Esophagus muscularis mucosa (tissue), 4 donors: ENCODE measurements at regions not wholly inside any gene's neighbourhood (a gene's known extent, or its start where the extent isn't known, plus 50 kb on each side); places are given as distances from the start of the nearest gene placed in this dataset.

Experiments
- DNase-seq: peaks from one replicate; pipeline ENCODE4 v3.0.0-alpha.2; 2017; ENCODE audit errors: extremely low spot score
- H3K27ac ChIP-seq, 4 donors: fragments of 200-600 bp; sonication (generic); replicated peaks in 1 of 4; 1 replicate in 3 of 4; 2 replicates in 1 of 4; pipeline ENCODE4 v1.5.1; 2016 to 2019; ENCODE audit warnings: mild to moderate bottlenecking in 1 of 4
- H3K27me3 ChIP-seq, 4 donors: fragments of 200-600 bp; sonication (generic); one replicate each; pipeline versions ENCODE4 v1.5.1 to v1.6.0; 2016 to 2019
- H3K36me3 ChIP-seq, 4 donors: fragments of 200-600 bp; sonication (generic); one replicate each; pipeline ENCODE4 v1.5.1; 2016 to 2019
- H3K4me1 ChIP-seq, 4 donors: fragments of 200-600 bp; sonication (generic); one replicate each; pipeline ENCODE4 v1.5.1; 2016 to 2019
- H3K4me3 ChIP-seq, 4 donors: fragments of 200-600 bp; sonication (generic); 1 replicate in 2 of 4; 2 replicates in 2 of 4; pipeline ENCODE4 v1.5.1; 2016 to 2019; ENCODE audit warnings: mild to moderate bottlenecking in 4 of 4, moderate library complexity in 1 of 4
- H3K9me3 ChIP-seq, 4 donors: fragments of 200-600 bp; sonication (generic); 1 replicate in 3 of 4; 2 replicates in 1 of 4; pipeline ENCODE4 v1.5.1; 2016 to 2019
- EP300 ChIP-seq: sonication (generic); formaldehyde crosslinking; IDR thresholded peaks from one replicate; pipeline ENCODE4 v1.6.1; 2017; ENCODE audit warnings: antibody characterized with exemption
- POLR2A ChIP-seq: fragments of 450-650 bp; IDR thresholded peaks from one replicate; pipeline ENCODE4 v1.6.1; 2017; ENCODE audit warnings: antibody characterized with exemption, moderate library complexity, mild to moderate bottlenecking, low read depth
- POLR2AphosphoS5 ChIP-seq, 2 donors: sonication (generic); formaldehyde crosslinking; IDR thresholded peaks; one replicate each; pipeline ENCODE4 v1.6.1; 2017; ENCODE audit warnings: antibody characterized with exemption in 2 of 2
- WGBS: methylation state at CpG from one replicate; pipeline ENCODE4 v1.1.5; 2018; 5-methylcytosine and 5-hydroxymethylcytosine counted together
- intact Hi-C: fragments of 100-400 bp; cut with DNase I; formaldehyde crosslinking; loops from one replicate; pipeline ENCODE4 v1.15.1; 2023
- TF ChIP-seq, protein P1 (sequence below), 3 experiments: fragments of 200-600 bp in 2 of 3; fragments of 450-650 bp in 1 of 3; sonication (generic) in 2 of 3; IDR thresholded peaks; one replicate each; pipeline ENCODE4 v1.5.1; 2017 to 2019; ENCODE audit warnings: antibody characterized with exemption in 3 of 3, mild to moderate bottlenecking in 2 of 3, moderate library complexity in 1 of 3

DNA sequence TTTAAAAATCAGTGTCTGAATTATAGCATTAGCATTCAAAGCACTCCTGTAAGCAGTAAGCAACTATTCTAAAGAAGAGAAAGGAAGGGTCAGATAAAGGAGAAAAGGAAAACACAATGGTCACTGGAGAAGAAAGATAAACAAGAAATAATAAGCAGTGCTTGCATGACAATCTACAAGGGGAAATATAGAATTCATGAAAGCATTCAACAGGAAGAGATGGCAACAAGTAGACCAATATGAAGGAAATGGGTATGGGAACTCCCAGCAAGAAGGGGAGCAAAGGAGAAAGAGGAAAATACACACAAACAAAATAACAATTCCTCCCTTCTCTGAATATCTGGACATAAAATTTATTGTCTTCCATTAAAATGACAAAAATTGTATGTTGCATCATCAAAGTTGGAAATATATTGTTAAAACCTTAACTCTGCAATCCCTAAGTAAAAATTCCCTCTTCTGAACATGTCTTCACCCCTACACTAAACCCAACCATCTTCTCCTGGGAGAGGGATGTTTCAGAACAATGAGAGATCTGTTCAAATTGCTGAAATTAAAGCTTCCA is 206.3 kb upstream of the SAMSN1 start:
- Histone ChIP-seq H3K9me3 (no peaks in the 10 kb centered on the region), H3K27ac (no peak overlapping the region), H3K4me1 (no peaks in the 10 kb centered on the region), H3K36me3 (no peaks in the 10 kb centered on the region), H3K27me3 (no peaks in the 10 kb centered on the region), H3K4me3 (no peak overlapping the region)
- intact Hi-C loops, result no loop called here
- DNase-seq, result no peak
- no peak for TF ChIP-seq EP300

DNA sequence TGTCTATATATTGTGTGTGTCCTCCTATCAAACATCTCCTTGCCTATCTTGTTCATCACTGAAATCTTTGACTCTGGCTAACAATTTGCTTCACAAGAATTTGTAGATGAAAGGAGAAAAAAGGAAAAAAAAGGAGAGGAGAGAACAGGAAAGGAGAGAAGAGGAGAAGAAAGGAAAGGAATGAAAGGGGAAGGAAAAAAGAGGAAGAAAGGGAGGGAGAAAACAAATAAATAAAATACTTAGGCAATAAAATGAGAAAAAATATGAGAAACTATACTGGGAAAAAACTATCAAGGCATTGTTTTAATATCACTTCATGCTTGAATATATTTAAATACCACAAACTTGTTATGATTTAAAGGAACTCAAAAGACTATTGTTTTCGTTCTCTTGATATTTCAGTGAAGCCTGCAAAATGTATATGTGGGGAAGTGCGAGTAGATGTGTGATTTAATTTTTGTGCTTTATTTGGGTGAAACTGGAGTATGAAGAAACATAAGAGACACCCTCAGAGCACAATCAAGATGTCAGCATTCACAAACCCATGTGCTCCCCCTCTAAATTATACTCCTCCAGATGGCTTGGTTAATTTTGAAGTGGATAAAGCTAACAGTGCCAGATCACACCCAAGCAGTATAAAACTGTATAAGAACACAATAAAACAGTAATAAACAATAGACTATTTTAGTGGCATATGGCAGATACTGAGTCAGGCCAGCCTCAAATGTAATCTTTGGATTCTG is 205.7 kb upstream of the SAMSN1 start:
- Histone ChIP-seq H3K4me3 (no peak overlapping the region), H3K9me3 (no peaks in the 10 kb centered on the region), H3K27me3 (no peaks in the 10 kb centered on the region), H3K4me1 (no peaks in the 10 kb centered on the region), H3K36me3 (no peaks in the 10 kb centered on the region), H3K27ac (no peak overlapping the region)
- intact Hi-C loops, result no loop called here
- 58% methylated on average over 2 of the region's 2 CpGs for WGBS
- no peak for DNase-seq
- TF ChIP-seq, protein P1, sequence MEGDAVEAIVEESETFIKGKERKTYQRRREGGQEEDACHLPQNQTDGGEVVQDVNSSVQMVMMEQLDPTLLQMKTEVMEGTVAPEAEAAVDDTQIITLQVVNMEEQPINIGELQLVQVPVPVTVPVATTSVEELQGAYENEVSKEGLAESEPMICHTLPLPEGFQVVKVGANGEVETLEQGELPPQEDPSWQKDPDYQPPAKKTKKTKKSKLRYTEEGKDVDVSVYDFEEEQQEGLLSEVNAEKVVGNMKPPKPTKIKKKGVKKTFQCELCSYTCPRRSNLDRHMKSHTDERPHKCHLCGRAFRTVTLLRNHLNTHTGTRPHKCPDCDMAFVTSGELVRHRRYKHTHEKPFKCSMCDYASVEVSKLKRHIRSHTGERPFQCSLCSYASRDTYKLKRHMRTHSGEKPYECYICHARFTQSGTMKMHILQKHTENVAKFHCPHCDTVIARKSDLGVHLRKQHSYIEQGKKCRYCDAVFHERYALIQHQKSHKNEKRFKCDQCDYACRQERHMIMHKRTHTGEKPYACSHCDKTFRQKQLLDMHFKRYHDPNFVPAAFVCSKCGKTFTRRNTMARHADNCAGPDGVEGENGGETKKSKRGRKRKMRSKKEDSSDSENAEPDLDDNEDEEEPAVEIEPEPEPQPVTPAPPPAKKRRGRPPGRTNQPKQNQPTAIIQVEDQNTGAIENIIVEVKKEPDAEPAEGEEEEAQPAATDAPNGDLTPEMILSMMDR (IDR thresholded peaks at IDR 0.05), result no peak
- TF ChIP-seq POLR2AphosphoS5 (IDR thresholded peaks at IDR 0.05), result no peak
- TF ChIP-seq POLR2A, result no peak
- no peak for TF ChIP-seq EP300

DNA sequence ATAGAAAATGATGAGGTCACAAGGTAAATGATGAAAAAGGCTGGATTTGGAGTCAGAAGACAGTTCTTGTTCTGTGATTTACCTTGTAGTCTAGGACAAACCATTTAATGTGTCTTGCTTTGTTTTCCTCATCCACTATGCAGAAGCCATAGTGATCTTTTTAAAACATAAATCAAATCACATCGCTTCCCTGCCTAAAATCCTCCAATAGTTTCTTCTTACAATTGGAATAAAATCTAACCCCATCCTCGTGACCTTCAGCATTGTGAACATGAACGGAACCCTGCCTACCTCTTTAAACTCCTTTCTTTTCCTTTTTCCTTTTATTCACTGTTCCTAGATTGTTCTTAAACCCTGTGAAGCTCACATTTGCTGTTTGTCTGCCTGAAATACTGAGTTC is 204.9 kb upstream of the SAMSN1 start:
- no peak overlapping the region for H3K4me3 ChIP-seq
- no peaks in the 10 kb centered on the region for H3K36me3 ChIP-seq
- TF ChIP-seq POLR2AphosphoS5 (IDR thresholded peaks at IDR 0.05), result no peak
- TF ChIP-seq, protein P1 (IDR thresholded peaks at IDR 0.05), result no peak
- no peak for TF ChIP-seq EP300
- no peak for TF ChIP-seq POLR2A
- no peaks in the 10 kb centered on the region for H3K9me3 ChIP-seq
- no peaks in the 10 kb centered on the region for H3K4me1 ChIP-seq
- no peak overlapping the region for H3K27ac ChIP-seq
- no peak for DNase-seq
- intact Hi-C loops, result no loop called here
- H3K27me3 ChIP-seq, result no peaks in the 10 kb centered on the region
- 89% methylated on average over 3 of the region's 3 CpGs for WGBS

DNA sequence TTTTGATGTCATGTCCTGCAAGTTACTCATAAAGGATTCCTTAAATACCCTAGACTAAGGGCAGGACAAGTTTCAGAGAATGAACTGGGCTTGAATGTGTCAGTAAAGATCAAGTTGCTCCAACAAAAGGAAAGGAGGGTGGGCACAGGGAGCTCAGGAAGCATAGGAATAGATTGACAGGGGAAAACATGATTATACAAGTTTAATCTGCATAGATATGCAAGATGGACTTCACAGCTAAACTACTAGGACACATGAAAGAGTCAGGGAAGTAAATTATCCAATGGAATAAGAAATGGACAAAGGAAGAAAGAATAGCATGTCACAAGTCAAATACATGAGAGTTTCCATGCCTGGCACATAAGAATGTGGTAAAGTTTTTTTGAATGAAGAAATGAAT is 203.9 kb upstream of the SAMSN1 start:
- no peaks in the 10 kb centered on the region for H3K4me1 ChIP-seq
- intact Hi-C loops, result no loop called here

DNA sequence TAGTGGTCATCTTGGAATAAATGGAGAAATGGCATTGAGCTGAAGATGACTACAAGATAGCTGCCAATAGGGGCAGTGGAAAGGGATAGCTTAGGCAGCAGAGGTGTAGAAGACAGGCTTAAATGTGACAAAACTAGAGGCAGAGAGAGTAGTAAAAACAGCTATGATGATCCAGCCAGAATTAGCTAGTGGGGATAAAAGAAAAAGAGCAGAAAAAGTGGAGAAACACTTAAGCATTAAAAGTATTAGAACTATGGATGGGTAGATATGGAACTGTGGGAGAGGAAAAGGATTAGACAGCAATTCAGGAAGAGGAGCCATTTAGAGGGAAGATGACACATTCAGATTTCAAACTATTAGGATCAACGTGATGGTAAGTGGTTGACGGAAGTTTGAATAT is 202.5 kb upstream of the SAMSN1 start:
- intact Hi-C loops, result no loop called here
- WGBS, result 76% methylated on average over 2 of the region's 2 CpGs
- no peak overlapping the region for H3K27ac ChIP-seq

More for the DNA sequence above, 203.9 kb upstream of the SAMSN1 start:
- Histone ChIP-seq H3K36me3 (no peaks in the 10 kb centered on the region), H3K9me3 (no peaks in the 10 kb centered on the region), H3K27me3 (no peaks in the 10 kb centered on the region), H3K4me3 (no peak overlapping the region), H3K27ac (no peak overlapping the region)
- TF ChIP-seq, protein P1 (IDR thresholded peaks at IDR 0.05), result no peak
- TF ChIP-seq POLR2AphosphoS5 (IDR thresholded peaks at IDR 0.05) (no peak), EP300 (no peak), POLR2A (no peak)
- DNase-seq, result no peak

More for the DNA sequence above, 202.5 kb upstream of the SAMSN1 start:
- no peaks in the 10 kb centered on the region for H3K27me3 ChIP-seq
- DNase-seq, result no peak
- no peak for TF ChIP-seq POLR2A
- TF ChIP-seq EP300, result no peak
- TF ChIP-seq, protein P1 (IDR thresholded peaks at IDR 0.05), result no peak
- no peak for TF ChIP-seq POLR2AphosphoS5 (IDR thresholded peaks at IDR 0.05)
- no peaks in the 10 kb centered on the region for H3K36me3 ChIP-seq
- H3K4me3 ChIP-seq, result no peak overlapping the region
- H3K4me1 ChIP-seq, result no peaks in the 10 kb centered on the region
- H3K9me3 ChIP-seq, result no peaks in the 10 kb centered on the region
